GM23338 (cell line): ENCODE measurements at regions not wholly inside any gene's neighbourhood (a gene's known extent, or its start where the extent isn't known, plus 50 kb on each side); places are given as distances from the start of the nearest gene placed in this dataset.

Source experiments
- ATAC-seq: fragments of 200-7000 bp; cut with Tn5 transposase; 3 replicates; pipeline ENCODE4 v1.9.1; 2020
- DNase-seq: peaks from one replicate; pipeline ENCODE4 v3.0.0-alpha.2; 2015; ENCODE audit warnings: low spot score
- H2AFZ ChIP-seq: fragments of 200-600 bp; sonication (generic); 2 replicates; pipeline ENCODE4 v1.8.0; 2016; ENCODE audit warnings: antibody characterized with exemption, mild to moderate bottlenecking, moderate library complexity
- H3F3A ChIP-seq: fragments of 200-600 bp; sonication (generic); replicated peaks from 2 replicates; pipeline ENCODE4 v1.8.0; 2017; ENCODE audit warnings: antibody characterized with exemption, mixed run types, low read depth
- H3K27ac ChIP-seq: fragments of 200-600 bp; sonication (generic); 2 replicates; pipeline ENCODE4 v1.6.1; 2016; ENCODE audit warnings: low read depth
- H3K27me3 ChIP-seq: fragments of 200-600 bp; sonication (generic); 2 replicates; pipeline ENCODE4 v1.8.0; 2016; ENCODE audit warnings: mild to moderate bottlenecking, mixed run types, moderate library complexity; ENCODE audit not compliant: insufficient read depth
- H3K36me3 ChIP-seq: fragments of 200-600 bp; sonication (generic); 2 replicates; pipeline ENCODE4 v1.8.0; 2016; ENCODE audit warnings: mild to moderate bottlenecking; ENCODE audit not compliant: insufficient read depth
- H3K4me1 ChIP-seq: fragments of 200-600 bp; sonication (generic); 2 replicates; pipeline ENCODE4 v1.8.0; 2016; ENCODE audit warnings: mild to moderate bottlenecking, moderate library complexity; ENCODE audit not compliant: insufficient read depth
- H3K4me2 ChIP-seq: fragments of 200-600 bp; sonication (generic); 2 replicates; pipeline ENCODE4 v1.7.1; 2017; ENCODE audit warnings: mixed run types
- H3K4me3 ChIP-seq: fragments of 200-600 bp; sonication (generic); 2 replicates; pipeline ENCODE4 v1.6.1; 2016; ENCODE audit warnings: mixed run types
- H3K79me2 ChIP-seq: fragments of 200-600 bp; sonication (generic); replicated peaks from 2 replicates; pipeline ENCODE4 v1.8.0; 2017; ENCODE audit warnings: mild to moderate bottlenecking; ENCODE audit not compliant: insufficient read depth
- H3K9me2 ChIP-seq: fragments of 200-600 bp; sonication (generic); 2 replicates; pipeline ENCODE4 v1.8.0; 2017; ENCODE audit not compliant: insufficient read depth
- H4K20me1 ChIP-seq: fragments of 200-600 bp; sonication (generic); replicated peaks from 2 replicates; pipeline ENCODE4 v1.8.0; 2017; ENCODE audit warnings: mild to moderate bottlenecking; ENCODE audit not compliant: insufficient read depth
- H3K27ac Mint-ChIP-seq: 2 replicates; pipeline ENCODE4 v1.8.0; 2020; ENCODE audit warnings: inconsistent platforms, mild to moderate bottlenecking, moderate library complexity, mixed read lengths
- H3K27me3 Mint-ChIP-seq: 3 replicates; pipeline ENCODE4 v1.8.0; 2022; ENCODE audit warnings: low read depth, mild to moderate bottlenecking, moderate library complexity, mixed read lengths, inconsistent platforms; ENCODE audit not compliant: insufficient read depth, poor library complexity
- H3K36me3 Mint-ChIP-seq: 3 replicates; pipeline ENCODE4 v1.8.0; 2021; ENCODE audit warnings: low read depth, mild to moderate bottlenecking, inconsistent platforms, moderate library complexity, mixed read lengths
- H3K4me1 Mint-ChIP-seq: 3 replicates; pipeline ENCODE4 v1.8.0; 2020; ENCODE audit warnings: mild to moderate bottlenecking, inconsistent platforms, mixed read lengths
- H3K4me3 Mint-ChIP-seq: 3 replicates; pipeline ENCODE4 v1.8.0; 2021; ENCODE audit warnings: moderate library complexity, mild to moderate bottlenecking, inconsistent platforms, mixed read lengths
- H3K9me3 Mint-ChIP-seq: 3 replicates; pipeline ENCODE4 v1.8.0; 2020; ENCODE audit warnings: moderate library complexity, mild to moderate bottlenecking, inconsistent platforms, mixed read lengths
- CREB1 ChIP-seq: fragments of 250-450 bp; sonication (Bioruptor Pico); IDR thresholded peaks from 2 replicates; pipeline ENCODE4 v1.5.0; 2020; ENCODE audit warnings: low read depth, mild to moderate bottlenecking, moderate library complexity
- EZH2 ChIP-seq: fragments of 200-600 bp; sonication (generic); IDR thresholded peaks from one replicate; pipeline ENCODE4 v1.8.0; 2017; ENCODE audit warnings: antibody characterized with exemption, mild to moderate bottlenecking, low read depth; ENCODE audit not compliant: unreplicated experiment
- EZH2phosphoT487 ChIP-seq: fragments of 200-600 bp; sonication (generic); IDR thresholded peaks from one replicate; pipeline ENCODE4 v1.8.1; 2018; ENCODE audit warnings: antibody characterized with exemption; ENCODE audit not compliant: unreplicated experiment
- JUNB ChIP-seq: IDR thresholded peaks from one replicate; pipeline ENCODE4 v1.6.1; 2016; ENCODE audit warnings: antibody characterized with exemption; ENCODE audit not compliant: unreplicated experiment
- NANOG ChIP-seq: IDR thresholded peaks from 2 replicates; pipeline ENCODE4 v1.6.1; 2016; ENCODE audit warnings: antibody characterized with exemption, borderline replicate concordance
- POLR2AphosphoS5 ChIP-seq: IDR thresholded peaks from 2 replicates; pipeline ENCODE4 v1.6.1; 2016; ENCODE audit warnings: antibody characterized with exemption, low read depth
- STAT1 ChIP-seq: IDR thresholded peaks from one replicate; pipeline ENCODE4 v1.6.1; 2016; ENCODE audit warnings: antibody characterized with exemption; ENCODE audit not compliant: unreplicated experiment
- ZNF114 ChIP-seq: fragments of 250-450 bp; sonication (Bioruptor Pico); IDR thresholded peaks from 2 replicates; pipeline ENCODE4 v1.5.0; 2020; ENCODE audit warnings: mild to moderate bottlenecking, moderate library complexity
- ZNF331 ChIP-seq: fragments of 250-450 bp; sonication (Bioruptor Pico); IDR thresholded peaks from 2 replicates; pipeline ENCODE4 v1.5.0; 2020; ENCODE audit warnings: low read depth, mild to moderate bottlenecking, moderate library complexity
- TF ChIP-seq, protein P1 (sequence below): IDR thresholded peaks from one replicate; pipeline ENCODE4 v1.6.1; 2018; ENCODE audit warnings: antibody characterized with exemption; ENCODE audit not compliant: unreplicated experiment
- TF ChIP-seq, protein P2 (sequence below): IDR thresholded peaks from 2 replicates; pipeline ENCODE4 v1.6.1; 2016; ENCODE audit warnings: antibody characterized with exemption
- TF ChIP-seq, protein P3 (sequence below), 2 experiments: fragments of 200-600 bp in 1 of 2; sonication (generic) in 1 of 2; conservative IDR thresholded peaks; 2 replicates each; pipeline versions ENCODE4 v1.5.1 to v1.6.1; 2016 to 2017; ENCODE audit warnings: antibody characterized with exemption in 2 of 2, low read depth in 2 of 2, mild to moderate bottlenecking in 2 of 2, moderate library complexity in 1 of 2
- TF ChIP-seq, protein P4 (sequence below): fragments of 250-450 bp; sonication (Bioruptor Pico); IDR thresholded peaks from 2 replicates; pipeline ENCODE4 v1.5.0; 2020; ENCODE audit warnings: mild to moderate bottlenecking, moderate library complexity

DNA sequence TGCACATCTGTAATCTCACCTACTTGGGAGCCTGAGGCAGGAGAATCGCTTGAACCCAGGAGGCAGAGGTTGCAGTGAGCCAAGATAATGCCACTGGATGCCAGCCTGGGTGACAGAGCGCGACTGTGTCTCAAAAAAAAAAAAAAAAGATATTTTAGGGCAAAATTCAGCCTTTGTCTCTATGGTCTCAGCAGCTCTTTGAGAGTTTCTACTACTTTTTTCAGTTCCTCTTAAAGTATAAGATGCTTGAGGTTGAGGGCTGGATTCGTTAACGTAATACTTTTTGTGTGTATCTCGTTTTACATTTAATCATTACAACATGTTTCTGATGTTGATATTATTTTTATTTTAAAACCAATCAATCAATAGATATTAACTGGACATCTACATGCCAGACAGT lies 381.2 kb upstream of the TBL1XR1 start (continued):
- no peak for TF ChIP-seq CREB1 (CRISPR knock-in tag)
- TF ChIP-seq ZNF331 (CRISPR knock-in tag): no peak
- TF ChIP-seq POLR2AphosphoS5: no peak
- TF ChIP-seq ZNF114 (CRISPR knock-in tag): no peak
- TF ChIP-seq EZH2: no peak
- no peak for TF ChIP-seq EZH2phosphoT487
- TF ChIP-seq, protein P1, sequence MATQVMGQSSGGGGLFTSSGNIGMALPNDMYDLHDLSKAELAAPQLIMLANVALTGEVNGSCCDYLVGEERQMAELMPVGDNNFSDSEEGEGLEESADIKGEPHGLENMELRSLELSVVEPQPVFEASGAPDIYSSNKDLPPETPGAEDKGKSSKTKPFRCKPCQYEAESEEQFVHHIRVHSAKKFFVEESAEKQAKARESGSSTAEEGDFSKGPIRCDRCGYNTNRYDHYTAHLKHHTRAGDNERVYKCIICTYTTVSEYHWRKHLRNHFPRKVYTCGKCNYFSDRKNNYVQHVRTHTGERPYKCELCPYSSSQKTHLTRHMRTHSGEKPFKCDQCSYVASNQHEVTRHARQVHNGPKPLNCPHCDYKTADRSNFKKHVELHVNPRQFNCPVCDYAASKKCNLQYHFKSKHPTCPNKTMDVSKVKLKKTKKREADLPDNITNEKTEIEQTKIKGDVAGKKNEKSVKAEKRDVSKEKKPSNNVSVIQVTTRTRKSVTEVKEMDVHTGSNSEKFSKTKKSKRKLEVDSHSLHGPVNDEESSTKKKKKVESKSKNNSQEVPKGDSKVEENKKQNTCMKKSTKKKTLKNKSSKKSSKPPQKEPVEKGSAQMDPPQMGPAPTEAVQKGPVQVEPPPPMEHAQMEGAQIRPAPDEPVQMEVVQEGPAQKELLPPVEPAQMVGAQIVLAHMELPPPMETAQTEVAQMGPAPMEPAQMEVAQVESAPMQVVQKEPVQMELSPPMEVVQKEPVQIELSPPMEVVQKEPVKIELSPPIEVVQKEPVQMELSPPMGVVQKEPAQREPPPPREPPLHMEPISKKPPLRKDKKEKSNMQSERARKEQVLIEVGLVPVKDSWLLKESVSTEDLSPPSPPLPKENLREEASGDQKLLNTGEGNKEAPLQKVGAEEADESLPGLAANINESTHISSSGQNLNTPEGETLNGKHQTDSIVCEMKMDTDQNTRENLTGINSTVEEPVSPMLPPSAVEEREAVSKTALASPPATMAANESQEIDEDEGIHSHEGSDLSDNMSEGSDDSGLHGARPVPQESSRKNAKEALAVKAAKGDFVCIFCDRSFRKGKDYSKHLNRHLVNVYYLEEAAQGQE: no peak
- no peak for TF ChIP-seq JUNB
- TF ChIP-seq STAT1: no peak
- TF ChIP-seq, protein P2, sequence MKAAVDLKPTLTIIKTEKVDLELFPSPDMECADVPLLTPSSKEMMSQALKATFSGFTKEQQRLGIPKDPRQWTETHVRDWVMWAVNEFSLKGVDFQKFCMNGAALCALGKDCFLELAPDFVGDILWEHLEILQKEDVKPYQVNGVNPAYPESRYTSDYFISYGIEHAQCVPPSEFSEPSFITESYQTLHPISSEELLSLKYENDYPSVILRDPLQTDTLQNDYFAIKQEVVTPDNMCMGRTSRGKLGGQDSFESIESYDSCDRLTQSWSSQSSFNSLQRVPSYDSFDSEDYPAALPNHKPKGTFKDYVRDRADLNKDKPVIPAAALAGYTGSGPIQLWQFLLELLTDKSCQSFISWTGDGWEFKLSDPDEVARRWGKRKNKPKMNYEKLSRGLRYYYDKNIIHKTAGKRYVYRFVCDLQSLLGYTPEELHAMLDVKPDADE: no peak
- TF ChIP-seq, protein P3, sequence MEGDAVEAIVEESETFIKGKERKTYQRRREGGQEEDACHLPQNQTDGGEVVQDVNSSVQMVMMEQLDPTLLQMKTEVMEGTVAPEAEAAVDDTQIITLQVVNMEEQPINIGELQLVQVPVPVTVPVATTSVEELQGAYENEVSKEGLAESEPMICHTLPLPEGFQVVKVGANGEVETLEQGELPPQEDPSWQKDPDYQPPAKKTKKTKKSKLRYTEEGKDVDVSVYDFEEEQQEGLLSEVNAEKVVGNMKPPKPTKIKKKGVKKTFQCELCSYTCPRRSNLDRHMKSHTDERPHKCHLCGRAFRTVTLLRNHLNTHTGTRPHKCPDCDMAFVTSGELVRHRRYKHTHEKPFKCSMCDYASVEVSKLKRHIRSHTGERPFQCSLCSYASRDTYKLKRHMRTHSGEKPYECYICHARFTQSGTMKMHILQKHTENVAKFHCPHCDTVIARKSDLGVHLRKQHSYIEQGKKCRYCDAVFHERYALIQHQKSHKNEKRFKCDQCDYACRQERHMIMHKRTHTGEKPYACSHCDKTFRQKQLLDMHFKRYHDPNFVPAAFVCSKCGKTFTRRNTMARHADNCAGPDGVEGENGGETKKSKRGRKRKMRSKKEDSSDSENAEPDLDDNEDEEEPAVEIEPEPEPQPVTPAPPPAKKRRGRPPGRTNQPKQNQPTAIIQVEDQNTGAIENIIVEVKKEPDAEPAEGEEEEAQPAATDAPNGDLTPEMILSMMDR (conservative IDR thresholded peaks at IDR 0.05; ENCODE audit: low read depth in 2 of 2): no peak

DNA sequence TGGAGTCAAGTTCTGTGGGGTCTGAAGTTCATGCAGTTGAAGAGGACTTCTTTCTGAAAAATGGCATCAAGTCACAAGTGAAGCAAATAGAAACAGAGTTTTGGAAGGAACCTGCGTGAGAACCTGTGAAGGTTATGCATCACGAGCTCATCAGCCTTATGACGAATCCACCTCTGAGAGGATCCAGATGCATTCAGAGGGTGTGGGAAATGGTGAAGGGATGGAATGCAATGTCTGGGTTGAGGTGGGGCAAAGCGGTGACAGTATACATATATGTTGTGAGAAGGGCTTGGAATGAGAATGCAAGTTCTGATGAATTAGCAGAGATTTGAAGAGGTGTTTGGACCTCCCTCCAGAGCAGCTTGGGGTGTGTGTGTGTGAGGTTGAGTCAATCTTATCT lies 382.1 kb upstream of the TBL1XR1 start:
- Mint-ChIP-seq H3K4me3 (no peak overlapping the region), H3K9me3 (no peaks in the 10 kb centered on the region; the same call in 2 of the 3 replicates), H3K36me3 (no peaks in the 10 kb centered on the region), H3K4me1 (peaks cover 19% of the 10 kb centered on the region), H3K27ac (no peak overlapping the region), H3K27me3 (no peaks in the 10 kb centered on the region)
- peaks cover 10% of the 10 kb centered on the region for H3K4me1 ChIP-seq
- no peaks in the 10 kb centered on the region for H3F3A ChIP-seq
- H3K4me3 ChIP-seq: no peak overlapping the region
- H3K36me3 ChIP-seq: no peaks in the 10 kb centered on the region
- no peak for ATAC-seq
- H4K20me1 ChIP-seq: no peaks in the 10 kb centered on the region
- 0 out of 2 replicates have a peak overlapping the region, but pooled peaks have one; percentile 7 for H2AFZ ChIP-seq
- H3K4me2 ChIP-seq: no peak overlapping the region
- no peaks in the 10 kb centered on the region for H3K79me2 ChIP-seq
- peaks cover 9% of the 10 kb centered on the region for H3K9me2 ChIP-seq
- H3K27ac ChIP-seq: no peak overlapping the region
- H3K27me3 ChIP-seq: no peaks in the 10 kb centered on the region
- DNase-seq: no peak
- TF ChIP-seq NANOG (no peak), EZH2 (no peak)
- TF ChIP-seq, protein P4, sequence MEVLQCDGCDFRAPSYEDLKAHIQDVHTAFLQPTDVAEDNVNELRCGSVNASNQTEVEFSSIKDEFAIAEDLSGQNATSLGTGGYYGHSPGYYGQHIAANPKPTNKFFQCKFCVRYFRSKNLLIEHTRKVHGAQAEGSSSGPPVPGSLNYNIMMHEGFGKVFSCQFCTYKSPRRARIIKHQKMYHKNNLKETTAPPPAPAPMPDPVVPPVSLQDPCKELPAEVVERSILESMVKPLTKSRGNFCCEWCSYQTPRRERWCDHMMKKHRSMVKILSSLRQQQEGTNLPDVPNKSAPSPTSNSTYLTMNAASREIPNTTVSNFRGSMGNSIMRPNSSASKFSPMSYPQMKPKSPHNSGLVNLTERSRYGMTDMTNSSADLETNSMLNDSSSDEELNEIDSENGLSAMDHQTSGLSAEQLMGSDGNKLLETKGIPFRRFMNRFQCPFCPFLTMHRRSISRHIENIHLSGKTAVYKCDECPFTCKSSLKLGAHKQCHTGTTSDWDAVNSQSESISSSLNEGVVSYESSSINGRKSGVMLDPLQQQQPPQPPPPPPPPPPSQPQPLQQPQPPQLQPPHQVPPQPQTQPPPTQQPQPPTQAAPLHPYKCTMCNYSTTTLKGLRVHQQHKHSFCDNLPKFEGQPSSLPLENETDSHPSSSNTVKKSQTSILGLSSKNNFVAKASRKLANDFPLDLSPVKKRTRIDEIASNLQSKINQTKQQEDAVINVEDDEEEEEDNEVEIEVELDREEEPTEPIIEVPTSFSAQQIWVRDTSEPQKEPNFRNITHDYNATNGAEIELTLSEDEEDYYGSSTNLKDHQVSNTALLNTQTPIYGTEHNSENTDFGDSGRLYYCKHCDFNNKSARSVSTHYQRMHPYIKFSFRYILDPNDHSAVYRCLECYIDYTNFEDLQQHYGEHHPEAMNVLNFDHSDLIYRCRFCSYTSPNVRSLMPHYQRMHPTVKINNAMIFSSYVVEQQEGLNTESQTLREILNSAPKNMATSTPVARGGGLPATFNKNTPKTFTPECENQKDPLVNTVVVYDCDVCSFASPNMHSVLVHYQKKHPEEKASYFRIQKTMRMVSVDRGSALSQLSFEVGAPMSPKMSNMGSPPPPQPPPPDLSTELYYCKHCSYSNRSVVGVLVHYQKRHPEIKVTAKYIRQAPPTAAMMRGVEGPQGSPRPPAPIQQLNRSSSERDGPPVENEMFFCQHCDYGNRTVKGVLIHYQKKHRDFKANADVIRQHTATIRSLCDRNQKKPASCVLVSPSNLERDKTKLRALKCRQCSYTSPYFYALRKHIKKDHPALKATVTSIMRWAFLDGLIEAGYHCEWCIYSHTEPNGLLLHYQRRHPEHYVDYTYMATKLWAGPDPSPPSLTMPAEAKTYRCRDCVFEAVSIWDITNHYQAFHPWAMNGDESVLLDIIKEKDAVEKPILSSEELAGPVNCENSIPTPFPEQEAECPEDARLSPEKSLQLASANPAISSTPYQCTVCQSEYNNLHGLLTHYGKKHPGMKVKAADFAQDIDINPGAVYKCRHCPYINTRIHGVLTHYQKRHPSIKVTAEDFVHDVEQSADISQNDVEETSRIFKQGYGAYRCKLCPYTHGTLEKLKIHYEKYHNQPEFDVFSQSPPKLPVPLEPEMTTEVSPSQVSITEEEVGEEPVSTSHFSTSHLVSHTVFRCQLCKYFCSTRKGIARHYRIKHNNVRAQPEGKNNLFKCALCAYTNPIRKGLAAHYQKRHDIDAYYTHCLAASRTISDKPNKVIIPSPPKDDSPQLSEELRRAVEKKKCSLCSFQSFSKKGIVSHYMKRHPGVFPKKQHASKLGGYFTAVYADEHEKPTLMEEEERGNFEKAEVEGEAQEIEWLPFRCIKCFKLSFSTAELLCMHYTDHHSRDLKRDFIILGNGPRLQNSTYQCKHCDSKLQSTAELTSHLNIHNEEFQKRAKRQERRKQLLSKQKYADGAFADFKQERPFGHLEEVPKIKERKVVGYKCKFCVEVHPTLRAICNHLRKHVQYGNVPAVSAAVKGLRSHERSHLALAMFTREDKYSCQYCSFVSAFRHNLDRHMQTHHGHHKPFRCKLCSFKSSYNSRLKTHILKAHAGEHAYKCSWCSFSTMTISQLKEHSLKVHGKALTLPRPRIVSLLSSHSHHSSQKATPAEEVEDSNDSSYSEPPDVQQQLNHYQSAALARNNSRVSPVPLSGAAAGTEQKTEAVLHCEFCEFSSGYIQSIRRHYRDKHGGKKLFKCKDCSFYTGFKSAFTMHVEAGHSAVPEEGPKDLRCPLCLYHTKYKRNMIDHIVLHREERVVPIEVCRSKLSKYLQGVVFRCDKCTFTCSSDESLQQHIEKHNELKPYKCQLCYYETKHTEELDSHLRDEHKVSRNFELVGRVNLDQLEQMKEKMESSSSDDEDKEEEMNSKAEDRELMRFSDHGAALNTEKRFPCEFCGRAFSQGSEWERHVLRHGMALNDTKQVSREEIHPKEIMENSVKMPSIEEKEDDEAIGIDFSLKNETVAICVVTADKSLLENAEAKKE (CRISPR knock-in tag): no peak
- TF ChIP-seq, protein P2: no peak
